CD4-positive, alpha-beta memory T cell (primary cell): ENCODE measurements at regions not wholly inside any gene's neighbourhood (a gene's known extent, or its start where the extent isn't known, plus 50 kb on each side); places are given as distances from the start of the nearest gene placed in this dataset.
"Not testable (repeated sequence)": the region's sequence is repeated elsewhere in the genome, so short reads cannot be mapped to it uniquely, and the experiment has no call there.

Source experiments
- CTCF ChIA-PET: fragments of 350-600 bp; sonication (Branson Sonifier 250); formaldehyde crosslinking; loops from one replicate; lab custom pipeline; 2021; ENCODE audit warnings: inconsistent platforms; ENCODE audit not compliant: partially characterized antibody; lab: Charles Lee
- POLR2A ChIA-PET: fragments of 350-600 bp; sonication (Branson Sonifier 250); formaldehyde crosslinking; loops from one replicate; lab custom pipeline; 2021; ENCODE audit not compliant: partially characterized antibody; lab: Charles Lee
- DNase-seq, 5 donors: peaks; one replicate each; pipeline versions ENCODE4 v3.0.0 to v3.0.0-alpha.2; 2020 to 2022; ENCODE audit warnings: mixed read lengths in 1 of 5
- H3K27ac ChIP-seq: one replicate; pipeline ENCODE4 v1.7.0; 2013; ENCODE audit warnings: low read depth, low read length
- H3K27me3 ChIP-seq: 2 replicates; pipeline ENCODE4 v1.7.0; 2013; ENCODE audit warnings: mild to moderate bottlenecking, low read length, moderate library complexity; ENCODE audit not compliant: insufficient read depth
- H3K36me3 ChIP-seq: 2 replicates; pipeline ENCODE4 v1.7.0; 2013; ENCODE audit warnings: mild to moderate bottlenecking, low read length, moderate library complexity; ENCODE audit not compliant: insufficient read depth
- H3K4me1 ChIP-seq: 2 replicates; pipeline ENCODE4 v1.7.0; 2013; ENCODE audit warnings: mild to moderate bottlenecking, low read length, moderate library complexity; ENCODE audit not compliant: insufficient read depth
- H3K4me3 ChIP-seq, 2 donors: one replicate each; pipeline ENCODE4 v1.7.0; 2013; ENCODE audit warnings: low read length in 2 of 2, mild to moderate bottlenecking in 1 of 2
- H3K9me3 ChIP-seq, 2 donors: one replicate each; pipeline ENCODE4 v1.7.0; 2013; ENCODE audit warnings: low read length in 2 of 2, control low read depth in 1 of 2; ENCODE audit not compliant: control insufficient read depth in 1 of 2
- H3K27ac Mint-ChIP-seq, 7 donors: one replicate each; pipeline ENCODE4 v1.8.0; 2020 to 2021; ENCODE audit warnings: mixed read lengths in 7 of 7, mild to moderate bottlenecking in 6 of 7, inconsistent platforms in 3 of 7, moderate library complexity in 3 of 7
- H3K27me3 Mint-ChIP-seq, 2 donors: one replicate each; pipeline ENCODE4 v1.8.0; 2020 to 2021; ENCODE audit warnings: mixed read lengths in 2 of 2
- H3K36me3 Mint-ChIP-seq, 2 donors: one replicate each; pipeline ENCODE4 v1.8.0; 2020 to 2021; ENCODE audit warnings: mixed read lengths in 2 of 2, inconsistent platforms in 1 of 2, mild to moderate bottlenecking in 1 of 2
- H3K4me1 Mint-ChIP-seq, 4 donors: one replicate each; pipeline ENCODE4 v1.8.0; 2020 to 2021; ENCODE audit warnings: mixed read lengths in 4 of 4, mild to moderate bottlenecking in 1 of 4
- H3K4me3 Mint-ChIP-seq, 8 donors: one replicate each; pipeline ENCODE4 v1.8.0; 2020 to 2021; ENCODE audit warnings: mixed read lengths in 8 of 8, mild to moderate bottlenecking in 7 of 8, moderate library complexity in 6 of 8, inconsistent platforms in 3 of 8
- H3K9me3 Mint-ChIP-seq, 8 donors: one replicate each; pipeline ENCODE4 v1.8.0; 2020 to 2021; ENCODE audit warnings: mixed read lengths in 8 of 8, mild to moderate bottlenecking in 5 of 8, inconsistent platforms in 3 of 8, moderate library complexity in 1 of 8
- intact Hi-C: fragments of 100-400 bp; cut with micrococcal nuclease; formaldehyde crosslinking; loops from one replicate; pipeline ENCODE4 v1.15.1; 2023

DNA sequence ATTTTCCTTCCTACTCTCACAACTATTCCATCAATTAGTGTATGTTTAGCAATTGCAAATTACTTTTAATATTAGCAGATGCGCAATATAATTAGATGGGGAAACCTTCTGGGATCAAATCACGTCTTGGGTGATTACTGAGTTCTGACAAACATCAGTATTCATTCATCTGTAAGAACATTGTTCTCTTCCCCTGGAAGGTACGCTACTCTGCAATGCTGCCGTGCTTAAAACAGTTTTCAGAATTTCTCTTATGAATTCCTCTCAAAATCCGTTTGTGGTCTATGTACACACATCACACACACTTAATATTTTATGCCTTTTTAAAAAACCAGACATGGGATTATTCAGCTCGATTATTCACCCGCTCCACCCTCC, 237.5 kb upstream of the NEBL start:
- H3K9me3 ChIP-seq = no peaks in the 10 kb centered on the region
- Mint-ChIP-seq H3K36me3 (no peaks in the 10 kb centered on the region), H3K4me3 (no peak overlapping the region), H3K4me1 (no peaks in the 10 kb centered on the region), H3K9me3 (peaks cover 0 to 2% (median 0%) of the 10 kb centered on the region in 8 donors), H3K27me3 (peaks cover 7% of the 10 kb centered on the region in 2 donors), H3K27ac (no peak overlapping the region)
- no peaks in the 10 kb centered on the region for H3K4me1 ChIP-seq
- no peak overlapping the region for H3K27ac ChIP-seq
- ChIA-PET POLR2A (no interaction called here), CTCF (no interaction called here)
- no peaks in the 10 kb centered on the region for H3K27me3 ChIP-seq
- intact Hi-C loops = no loop called here
- DNase-seq = no peak
- H3K4me3 ChIP-seq = no peak overlapping the region
- no peaks in the 10 kb centered on the region for H3K36me3 ChIP-seq

DNA sequence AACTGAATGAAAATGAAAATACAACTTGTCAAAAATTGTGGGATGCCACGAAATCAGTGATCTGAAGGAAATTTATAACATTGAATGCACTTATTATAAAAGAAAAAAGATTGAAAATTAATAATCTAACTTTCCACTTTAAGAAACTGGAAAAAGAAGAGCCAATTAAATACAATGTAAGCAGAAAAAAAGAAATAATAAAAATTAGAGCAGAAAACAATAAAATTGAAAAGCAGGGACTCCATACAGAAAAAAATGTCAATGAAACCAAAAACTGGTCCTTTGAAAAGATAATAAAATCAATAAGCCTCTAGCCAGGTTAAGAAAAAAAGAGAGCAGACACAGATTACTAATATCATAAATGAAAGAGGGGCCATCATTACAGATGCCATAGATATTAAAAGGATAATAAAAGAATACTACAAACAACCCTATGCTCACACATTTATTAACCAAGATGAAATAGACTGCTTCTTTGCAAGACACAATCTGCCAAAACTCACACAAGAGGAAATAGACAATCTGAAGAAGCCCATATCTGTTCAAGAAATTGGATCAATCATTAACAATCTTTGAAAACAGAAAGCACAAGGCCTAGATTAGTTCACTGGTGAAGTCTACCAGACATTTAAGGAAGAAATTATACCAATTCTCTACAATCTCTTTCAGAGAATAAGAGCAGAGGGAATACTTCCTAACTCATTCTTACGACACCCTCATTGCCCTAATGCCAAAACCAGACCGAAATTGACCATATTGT, 233.8 kb upstream of the NEBL start:
- CTCF ChIA-PET = no interaction called here
- Mint-ChIP-seq H3K27me3 (no peaks in the 10 kb centered on the region), H3K4me1 (no peaks in the 10 kb centered on the region), H3K36me3 (no peaks in the 10 kb centered on the region), H3K27ac (no peak overlapping the region), H3K9me3 (peaks cover 0 to 2% (median 0%) of the 10 kb centered on the region in 8 donors), H3K4me3 (no peak overlapping the region)
- no peaks in the 10 kb centered on the region for H3K27me3 ChIP-seq
- H3K4me1 ChIP-seq = no peaks in the 10 kb centered on the region
- no peak overlapping the region for H3K4me3 ChIP-seq
- no peak overlapping the region for H3K27ac ChIP-seq
- POLR2A ChIA-PET = no interaction called here
- DNase-seq = no peak
- no peaks in the 10 kb centered on the region for H3K9me3 ChIP-seq
- H3K36me3 ChIP-seq = no peaks in the 10 kb centered on the region
- intact Hi-C loops = no loop called here

DNA sequence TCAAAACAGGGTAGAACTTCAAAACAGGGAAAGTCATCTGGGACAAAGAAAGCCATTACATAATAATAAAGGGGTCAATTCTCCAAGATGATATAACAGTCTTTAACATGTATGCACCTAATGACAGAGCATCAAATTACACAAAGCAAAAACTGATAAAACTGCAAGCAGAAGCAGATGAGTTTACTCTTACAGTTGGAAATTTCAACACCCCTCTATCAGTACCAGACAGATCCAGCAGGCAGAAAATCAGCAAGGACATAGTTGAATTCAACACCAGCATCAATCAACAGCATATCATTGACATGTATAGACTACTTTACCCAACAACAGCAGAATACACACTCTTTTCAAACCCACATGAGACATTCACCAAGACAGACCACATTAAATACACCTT, 233.0 kb upstream of the NEBL start:
- Histone ChIP-seq H3K9me3 (no peaks in the 10 kb centered on the region), H3K36me3 (no peaks in the 10 kb centered on the region), H3K4me3 (no peak overlapping the region), H3K27me3 (no peaks in the 10 kb centered on the region), H3K4me1 (no peaks in the 10 kb centered on the region), H3K27ac (no peak overlapping the region)
- peaks cover 0 to 2% (median 0%) of the 10 kb centered on the region in 8 donors for H3K9me3 Mint-ChIP-seq
- no peak for DNase-seq
- CTCF ChIA-PET = no interaction called here
- H3K4me1 Mint-ChIP-seq = no peaks in the 10 kb centered on the region
- H3K27ac Mint-ChIP-seq = no peak overlapping the region
- POLR2A ChIA-PET = no interaction called here
- H3K36me3 Mint-ChIP-seq = no peaks in the 10 kb centered on the region
- intact Hi-C loops = no loop called here
- H3K27me3 Mint-ChIP-seq = no peaks in the 10 kb centered on the region
- H3K4me3 Mint-ChIP-seq = no peak overlapping the region

DNA sequence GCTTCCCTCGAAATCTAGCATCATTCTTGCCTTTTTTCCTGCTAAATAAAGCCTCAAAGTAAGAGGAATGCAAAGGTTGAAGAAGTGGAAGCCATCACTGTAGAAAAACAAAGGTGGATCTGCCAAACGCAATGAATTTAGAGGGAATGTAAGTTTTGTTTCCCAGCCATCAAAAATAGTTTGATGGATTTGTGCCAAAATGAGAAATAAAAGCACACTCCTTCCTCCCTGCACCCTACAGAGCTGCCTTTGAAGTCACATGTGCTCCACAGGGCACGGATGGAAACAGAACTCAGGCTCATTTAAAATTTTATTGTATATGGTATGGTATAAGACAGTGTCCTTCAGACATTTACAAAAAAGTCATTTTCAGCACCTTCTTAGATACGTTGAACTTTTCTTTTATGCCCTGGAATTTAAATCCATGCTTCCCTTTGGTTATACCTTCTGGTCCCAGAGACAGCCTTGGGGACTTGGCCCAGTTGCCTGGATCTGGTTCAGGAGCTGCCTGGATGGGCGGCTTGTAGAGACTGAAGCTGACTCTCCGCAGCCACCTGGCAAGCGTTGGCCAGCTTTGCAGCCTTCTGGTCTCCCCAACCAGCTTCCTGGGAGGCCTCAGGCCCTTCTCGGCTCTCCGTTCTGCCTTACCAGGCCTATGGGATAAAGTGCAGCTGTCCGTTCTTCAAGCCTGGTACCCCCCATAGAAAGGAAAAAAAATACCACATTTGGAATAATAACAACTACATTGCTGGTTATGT, 228.5 kb upstream of the NEBL start:
- H3K27ac ChIP-seq = no peak overlapping the region
- no peaks in the 10 kb centered on the region for H3K36me3 ChIP-seq
- Mint-ChIP-seq H3K9me3 (peaks cover 0 to 2% (median 0%) of the 10 kb centered on the region in 8 donors), H3K27me3 (peaks cover 3 to 4% of the 10 kb centered on the region in 2 donors), H3K4me3 (no peak overlapping the region), H3K4me1 (no peaks in the 10 kb centered on the region), H3K36me3 (no peaks in the 10 kb centered on the region), H3K27ac (no peak overlapping the region)
- no peak overlapping the region for H3K4me3 ChIP-seq
- H3K27me3 ChIP-seq = no peaks in the 10 kb centered on the region
- H3K9me3 ChIP-seq = no peaks in the 10 kb centered on the region
- ChIA-PET CTCF (interaction anchor here (0.7 kb wide), 1 partner anchor 1743 kb away, joined by 3 read pairs; no protein-coding TSS in a partner anchor), POLR2A (no interaction called here)
- DNase-seq = no peak
- intact Hi-C loops = no loop called here
- H3K4me1 ChIP-seq = no peaks in the 10 kb centered on the region

DNA sequence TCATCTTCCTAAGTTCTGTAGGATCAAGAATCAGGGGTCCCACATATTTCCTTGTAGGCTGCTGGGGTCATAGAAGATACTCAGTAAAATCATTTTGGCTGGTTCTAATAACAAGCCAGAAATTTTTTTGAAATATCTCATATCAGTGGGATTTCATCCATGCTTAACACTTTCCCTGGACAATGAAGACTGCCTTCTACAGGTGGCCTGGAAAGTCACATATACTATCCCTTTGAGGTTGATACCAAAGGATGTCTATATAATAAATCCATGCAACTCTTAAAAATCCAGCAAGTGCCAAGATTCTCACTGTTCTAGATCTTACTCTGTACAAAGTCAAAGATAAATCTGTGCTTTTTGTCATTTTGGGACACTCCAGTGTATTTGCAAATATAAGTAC, 225.8 kb upstream of the NEBL start:
- Mint-ChIP-seq H3K27me3 (peaks cover 3 to 5% of the 10 kb centered on the region in 2 donors), H3K36me3 (no peaks in the 10 kb centered on the region), H3K9me3 (peaks cover 0 to 2% (median 0%) of the 10 kb centered on the region in 8 donors), H3K4me1 (no peaks in the 10 kb centered on the region), H3K4me3 (no peak overlapping the region), H3K27ac (no peak overlapping the region)
- Histone ChIP-seq H3K27me3 (no peaks in the 10 kb centered on the region), H3K27ac (no peak overlapping the region), H3K9me3 (no peaks in the 10 kb centered on the region), H3K36me3 (no peaks in the 10 kb centered on the region), H3K4me1 (no peaks in the 10 kb centered on the region), H3K4me3 (no peak overlapping the region)
- no peak for DNase-seq
- POLR2A ChIA-PET = no interaction called here
- CTCF ChIA-PET = no interaction called here
- intact Hi-C loops = no loop called here

DNA sequence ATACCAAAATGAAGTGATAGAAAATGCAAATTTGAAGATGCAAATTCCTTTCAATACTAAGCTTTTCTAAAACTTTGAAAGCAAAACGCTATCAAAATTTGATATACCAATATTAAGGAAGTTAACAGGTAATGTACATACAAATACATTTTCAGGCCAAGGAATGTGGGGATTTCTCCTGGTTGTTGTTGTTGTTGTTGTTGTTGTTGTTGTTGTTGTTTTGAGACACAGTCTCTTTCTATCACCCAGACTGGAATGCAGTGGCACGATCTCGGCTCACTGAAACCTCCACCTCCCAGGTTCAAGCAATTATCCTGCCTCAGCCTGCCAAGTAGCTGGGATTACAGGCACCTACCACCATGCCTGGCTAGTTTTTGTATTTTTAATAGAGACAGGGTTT, 224.7 kb upstream of the NEBL start:
- H3K36me3 Mint-ChIP-seq, intact Hi-C loops, H3K4me3 Mint-ChIP-seq, POLR2A ChIA-PET, H3K9me3 ChIP-seq, H3K9me3 Mint-ChIP-seq, DNase-seq, H3K4me1 Mint-ChIP-seq, H3K27ac ChIP-seq, H3K4me3 ChIP-seq, H3K27ac Mint-ChIP-seq, H3K36me3 ChIP-seq, H3K27me3 ChIP-seq, H3K4me1 ChIP-seq, CTCF ChIA-PET, H3K27me3 Mint-ChIP-seq: not testable (repeated sequence)

DNA sequence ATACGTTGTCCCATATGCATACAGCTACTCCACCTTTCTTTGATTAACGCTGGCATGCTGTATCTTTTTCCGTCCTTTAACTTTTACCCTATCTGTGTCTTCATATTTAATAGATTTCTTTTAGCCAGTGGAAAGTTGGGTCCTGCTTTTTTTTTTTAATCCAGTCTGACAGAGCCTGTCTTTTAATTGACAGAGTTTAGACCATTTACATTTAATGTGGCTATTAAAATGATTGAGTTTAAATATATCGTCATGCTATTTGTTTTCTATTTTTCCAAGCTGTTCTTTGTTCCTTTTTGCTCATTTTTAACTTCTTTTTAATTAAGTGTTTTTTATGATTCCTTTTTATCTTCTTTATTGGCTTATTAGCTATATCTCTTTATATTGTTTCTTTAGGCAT, 217.6 kb upstream of the NEBL start:
- H3K4me3 Mint-ChIP-seq = no peak overlapping the region
- CTCF ChIA-PET = no interaction called here
- no peaks in the 10 kb centered on the region for H3K9me3 ChIP-seq
- H3K4me1 ChIP-seq = no peaks in the 10 kb centered on the region
- peaks cover 5% of the 10 kb centered on the region in 2 donors for H3K27me3 Mint-ChIP-seq
- H3K9me3 Mint-ChIP-seq = peaks cover 0 to 10% (median 2%) of the 10 kb centered on the region in 8 donors
- intact Hi-C loops = no loop called here
- no peaks in the 10 kb centered on the region for H3K27me3 ChIP-seq
- POLR2A ChIA-PET = no interaction called here
- no peak for DNase-seq
- no peaks in the 10 kb centered on the region for H3K36me3 ChIP-seq
- H3K36me3 Mint-ChIP-seq = no peaks in the 10 kb centered on the region
- no peak overlapping the region for H3K27ac Mint-ChIP-seq
- H3K4me1 Mint-ChIP-seq = no peaks in the 10 kb centered on the region
- H3K4me3 ChIP-seq = no peak overlapping the region
- H3K27ac ChIP-seq = no peak overlapping the region
